Dedifferentiated amniotic fluid mesenchymal stem cell (primary cell): ENCODE measurements at regions not wholly inside any gene's neighbourhood (a gene's known extent, or its start where the extent isn't known, plus 50 kb on each side); places are given as distances from the start of the nearest gene placed in this dataset.

Experiments used
- DNase-seq: peaks from one replicate; pipeline ENCODE4 v3.0.0-alpha.2; 2016; ENCODE audit errors: extremely low spot score

- DNase-seq, result peak; percentile 62
These were observed 102.0 kb downstream of the DIRAS3 start for GRCh38 chr1:67948151-67949080.

- DNase-seq, result no peak
These were observed 103.3 kb downstream of the DIRAS3 start for GRCh38 chr1:67947114-67947513.

GRCh38 chr1:67945733-67946374, 104.6 kb downstream of the DIRAS3 start:
- no peak for DNase-seq

- peak; percentile 23 for DNase-seq
These were observed 108.2 kb downstream of the DIRAS3 start for GRCh38 chr1:67942274-67942673.

GRCh38 chr1:67941746-67942145, 108.5 kb upstream of the GNG12 start:
- DNase-seq, result no peak

GRCh38 chr1:67941155-67941554, 107.9 kb upstream of the GNG12 start:
- no peak for DNase-seq

GRCh38 chr1:67939942-67940341, 106.7 kb upstream of the GNG12 start:
- DNase-seq, result no peak

GRCh38 chr1:67939186-67939743, 106.0 kb upstream of the GNG12 start:
- no peak for DNase-seq

- DNase-seq, result no peak
These were observed 104.4 kb upstream of the GNG12 start for GRCh38 chr1:67937651-67938050.

- no peak for DNase-seq
These were observed 103.7 kb upstream of the GNG12 start for GRCh38 chr1:67937010-67937409.

GRCh38 chr1:67935560-67935959, 102.3 kb upstream of the GNG12 start:
- no peak for DNase-seq

GRCh38 chr1:67931198-67931597, 97.9 kb upstream of the GNG12 start:
- DNase-seq, result no peak

GRCh38 chr1:67923074-67923473, 89.8 kb upstream of the GNG12 start:
- DNase-seq, result no peak

GRCh38 chr1:67921725-67922489, 88.6 kb upstream of the GNG12 start:
- no peak for DNase-seq

- no peak for DNase-seq
These were observed 86.2 kb upstream of the GNG12 start for GRCh38 chr1:67919274-67920072.

- no peak for DNase-seq
These were observed 84.8 kb upstream of the GNG12 start for GRCh38 chr1:67918067-67918466.

- DNase-seq, result no peak
These were observed 83.7 kb upstream of the GNG12 start for GRCh38 chr1:67917006-67917405.

- no peak for DNase-seq
These were observed 83.0 kb upstream of the GNG12 start for GRCh38 chr1:67916140-67916886.

GRCh38 chr1:67909776-67910175, 76.5 kb upstream of the GNG12 start:
- DNase-seq, result no peak

GRCh38 chr1:67908250-67908936, 75.1 kb upstream of the GNG12 start:
- DNase-seq, result no peak
